Esophagus muscularis mucosa (tissue), 4 donors: ENCODE measurements at regions not wholly inside any gene's neighbourhood (a gene's known extent, or its start where the extent isn't known, plus 50 kb on each side); places are given as distances from the start of the nearest gene placed in this dataset.

ENCODE experiments used
- DNase-seq: peaks from one replicate; pipeline ENCODE4 v3.0.0-alpha.2; 2017; ENCODE audit errors: extremely low spot score
- H3K27ac ChIP-seq, 4 donors: fragments of 200-600 bp; sonication (generic); replicated peaks in 1 of 4; 1 replicate in 3 of 4; 2 replicates in 1 of 4; pipeline ENCODE4 v1.5.1; 2016 to 2019; ENCODE audit warnings: mild to moderate bottlenecking in 1 of 4
- H3K27me3 ChIP-seq, 4 donors: fragments of 200-600 bp; sonication (generic); one replicate each; pipeline versions ENCODE4 v1.5.1 to v1.6.0; 2016 to 2019
- H3K36me3 ChIP-seq, 4 donors: fragments of 200-600 bp; sonication (generic); one replicate each; pipeline ENCODE4 v1.5.1; 2016 to 2019
- H3K4me1 ChIP-seq, 4 donors: fragments of 200-600 bp; sonication (generic); one replicate each; pipeline ENCODE4 v1.5.1; 2016 to 2019
- H3K4me3 ChIP-seq, 4 donors: fragments of 200-600 bp; sonication (generic); 1 replicate in 2 of 4; 2 replicates in 2 of 4; pipeline ENCODE4 v1.5.1; 2016 to 2019; ENCODE audit warnings: mild to moderate bottlenecking in 4 of 4, moderate library complexity in 1 of 4
- H3K9me3 ChIP-seq, 4 donors: fragments of 200-600 bp; sonication (generic); 1 replicate in 3 of 4; 2 replicates in 1 of 4; pipeline ENCODE4 v1.5.1; 2016 to 2019
- CTCF ChIP-seq, 3 experiments: fragments of 200-600 bp in 2 of 3; fragments of 450-650 bp in 1 of 3; sonication (generic) in 2 of 3; IDR thresholded peaks; one replicate each; pipeline ENCODE4 v1.5.1; 2017 to 2019; ENCODE audit warnings: antibody characterized with exemption in 3 of 3, mild to moderate bottlenecking in 2 of 3, moderate library complexity in 1 of 3
- EP300 ChIP-seq: sonication (generic); formaldehyde crosslinking; IDR thresholded peaks from one replicate; pipeline ENCODE4 v1.6.1; 2017; ENCODE audit warnings: antibody characterized with exemption
- POLR2A ChIP-seq: fragments of 450-650 bp; IDR thresholded peaks from one replicate; pipeline ENCODE4 v1.6.1; 2017; ENCODE audit warnings: antibody characterized with exemption, moderate library complexity, mild to moderate bottlenecking, low read depth
- POLR2AphosphoS5 ChIP-seq, 2 donors: sonication (generic); formaldehyde crosslinking; IDR thresholded peaks; one replicate each; pipeline ENCODE4 v1.6.1; 2017; ENCODE audit warnings: antibody characterized with exemption in 2 of 2
- WGBS: methylation state at CpG from one replicate; pipeline ENCODE4 v1.1.5; 2018; 5-methylcytosine and 5-hydroxymethylcytosine counted together
- intact Hi-C: fragments of 100-400 bp; cut with DNase I; formaldehyde crosslinking; loops from one replicate; pipeline ENCODE4 v1.15.1; 2023

GRCh38 chr2:42942214-42942989 is 150.0 kb upstream of the HAAO start:
- no peak for DNase-seq
- H3K9me3 ChIP-seq = no peaks in the 10 kb centered on the region
- TF ChIP-seq EP300 (no peak), CTCF (IDR thresholded peaks at IDR 0.05) (no peak), POLR2A (no peak), POLR2AphosphoS5 (IDR thresholded peaks at IDR 0.05) (no peak)
- H3K4me1 ChIP-seq = peaks cover 12 to 35% (median 33%) of the 10 kb centered on the region in 4 donors
- intact Hi-C loops = loop anchor here (10.0 kb wide), 1 partner anchor 542 kb away; no protein-coding TSS in a partner anchor
- WGBS = 100% methylated on average over 4 of the region's 8 CpGs
- H3K27me3 ChIP-seq = no peaks in the 10 kb centered on the region
- no peaks in the 10 kb centered on the region for H3K36me3 ChIP-seq
- peak overlapping the region in 1 of 4 donors; percentile 10 for H3K27ac ChIP-seq
- H3K4me3 ChIP-seq = no peak overlapping the region

- no peak overlapping the region for H3K27ac ChIP-seq
- TF ChIP-seq EP300 (no peak), POLR2A (no peak), POLR2AphosphoS5 (IDR thresholded peaks at IDR 0.05) (no peak), CTCF (IDR thresholded peaks at IDR 0.05) (no peak)
- H3K4me3 ChIP-seq = no peak overlapping the region
- no peaks in the 10 kb centered on the region for H3K9me3 ChIP-seq
- intact Hi-C loops = loop anchor here (10.0 kb wide), 1 partner anchor 543 kb away; no protein-coding TSS in a partner anchor
- no peak for DNase-seq
- H3K27me3 ChIP-seq = no peaks in the 10 kb centered on the region
- WGBS = 88% methylated on average over 3 of the region's 3 CpGs
- H3K36me3 ChIP-seq = no peaks in the 10 kb centered on the region
- H3K4me1 ChIP-seq = peaks cover 13 to 34% (median 32%) of the 10 kb centered on the region in 4 donors
Measured at GRCh38 chr2:42941633-42942176, 149.3 kb upstream of the HAAO start.

GRCh38 chr2:42939411-42940206 is 147.2 kb upstream of the HAAO start:
- Histone ChIP-seq H3K27me3 (no peaks in the 10 kb centered on the region), H3K4me1 (peaks cover 23 to 43% (median 39%) of the 10 kb centered on the region in 4 donors), H3K9me3 (no peaks in the 10 kb centered on the region), H3K27ac (peak overlapping the region; percentile 41 to 62 (median 48)), H3K36me3 (no peaks in the 10 kb centered on the region), H3K4me3 (no peak overlapping the region)
- DNase-seq = no peak
- TF ChIP-seq POLR2AphosphoS5 (IDR thresholded peaks at IDR 0.05) = no peak
- no peak for TF ChIP-seq POLR2A
- no peak for TF ChIP-seq EP300
- TF ChIP-seq CTCF (IDR thresholded peaks at IDR 0.05) = no peak
- WGBS = 66% methylated on average over 11 of the region's 11 CpGs
- intact Hi-C loops = loop anchor here (10.0 kb wide), 1 partner anchor 545 kb away; no protein-coding TSS in a partner anchor

GRCh38 chr2:42938671-42939370 is 146.4 kb upstream of the HAAO start:
- Histone ChIP-seq H3K9me3 (no peaks in the 10 kb centered on the region), H3K4me3 (no peak overlapping the region), H3K36me3 (no peaks in the 10 kb centered on the region), H3K27ac (peak overlapping the region; percentile 41 to 62 (median 48)), H3K4me1 (peaks cover 30 to 44% (median 43%) of the 10 kb centered on the region in 4 donors), H3K27me3 (no peaks in the 10 kb centered on the region)
- intact Hi-C loops = no loop called here
- 96% methylated on average over 3 of the region's 3 CpGs for WGBS
- TF ChIP-seq CTCF (IDR thresholded peaks at IDR 0.05) (no peak), EP300 (no peak), POLR2AphosphoS5 (IDR thresholded peaks at IDR 0.05) (no peak), POLR2A (no peak)
- no peak for DNase-seq
